H9 (cell line): ENCODE measurements at regions not wholly inside any gene's neighbourhood (a gene's known extent, or its start where the extent isn't known, plus 50 kb on each side); places are given as distances from the start of the nearest gene placed in this dataset.

Experiments used
- DNase-seq: peaks from one replicate; pipeline ENCODE4 v3.0.0-alpha.2; 2017
- H2AFZ ChIP-seq: one replicate; pipeline ENCODE4 v1.6.1; 2013; ENCODE audit warnings: mild to moderate bottlenecking, low read length, control low read depth, moderate library complexity
- H2AK5ac ChIP-seq: 2 replicates; pipeline ENCODE4 v1.6.1; 2013; ENCODE audit warnings: low read length, control low read depth, mixed read lengths; ENCODE audit not compliant: insufficient read length
- H2BK120ac ChIP-seq: one replicate; pipeline ENCODE4 v1.6.1; 2013; ENCODE audit warnings: low read depth, mild to moderate bottlenecking, low read length, control low read depth, inconsistent platforms; ENCODE audit not compliant: poor library complexity, severe bottlenecking
- H2BK12ac ChIP-seq: 2 replicates; pipeline ENCODE4 v1.6.1; 2013; ENCODE audit warnings: low read length, control low read depth, mixed read lengths, low read depth; ENCODE audit not compliant: insufficient read length
- H2BK15ac ChIP-seq: 2 replicates; pipeline ENCODE4 v1.6.1; 2013; ENCODE audit warnings: low read depth, low read length, control low read depth
- H2BK20ac ChIP-seq: one replicate; pipeline ENCODE4 v1.6.1; 2013; ENCODE audit warnings: low read depth, mild to moderate bottlenecking, low read length, control low read depth, inconsistent platforms; ENCODE audit not compliant: poor library complexity, severe bottlenecking
- H2BK5ac ChIP-seq: 2 replicates; pipeline ENCODE4 v1.6.1; 2013; ENCODE audit warnings: low read length, control low read depth, mixed read lengths; ENCODE audit not compliant: insufficient read length
- H3K14ac ChIP-seq: 2 replicates; pipeline ENCODE4 v1.6.1; 2013; ENCODE audit warnings: low read length, control low read depth; ENCODE audit not compliant: insufficient read depth
- H3K18ac ChIP-seq: 2 replicates; pipeline ENCODE4 v1.6.1; 2013; ENCODE audit warnings: low read depth, mild to moderate bottlenecking, mixed read lengths, low read length, control low read depth; ENCODE audit not compliant: insufficient read length
- H3K23ac ChIP-seq: 2 replicates; pipeline ENCODE4 v1.6.1; 2013; ENCODE audit warnings: low read length, control low read depth, mixed read lengths, low read depth; ENCODE audit not compliant: insufficient read length
- H3K23me2 ChIP-seq: 2 replicates; pipeline ENCODE4 v1.6.1; 2013; ENCODE audit warnings: low read depth, mild to moderate bottlenecking, mixed read lengths, low read length, control low read depth; ENCODE audit not compliant: insufficient read length, poor library complexity, severe bottlenecking
- H3K27ac ChIP-seq: 2 replicates; pipeline ENCODE4 v1.5.1; 2013; ENCODE audit warnings: low read length, control low read depth, mixed read lengths, low read depth; ENCODE audit not compliant: insufficient read length
- H3K27me3 ChIP-seq: 2 replicates; pipeline ENCODE4 v1.6.1; 2013; ENCODE audit warnings: low read length, control low read depth, inconsistent platforms; ENCODE audit not compliant: insufficient read depth
- H3K4ac ChIP-seq: 2 replicates; pipeline ENCODE4 v1.6.1; 2013; ENCODE audit warnings: low read depth, mild to moderate bottlenecking, control low read depth, inconsistent platforms, low read length, moderate library complexity
- H3K4me1 ChIP-seq: 2 replicates; pipeline ENCODE4 v1.6.1; 2013; ENCODE audit warnings: low read length, control low read depth, inconsistent platforms; ENCODE audit not compliant: insufficient read depth
- H3K4me2 ChIP-seq: 2 replicates; pipeline ENCODE4 v1.6.1; 2013; ENCODE audit warnings: low read length, control low read depth, mixed read lengths; ENCODE audit not compliant: insufficient read length, insufficient read depth
- H3K56ac ChIP-seq: 2 replicates; pipeline ENCODE4 v1.6.1; 2013; ENCODE audit warnings: low read depth, mild to moderate bottlenecking, mixed read lengths, low read length, control low read depth; ENCODE audit not compliant: insufficient read length
- H3K79me1 ChIP-seq: 2 replicates; pipeline ENCODE4 v1.6.1; 2013; ENCODE audit warnings: low read depth, mild to moderate bottlenecking, moderate library complexity, low read length, control low read depth, inconsistent platforms; ENCODE audit not compliant: insufficient read depth, poor library complexity, severe bottlenecking
- H3K79me2 ChIP-seq: 2 replicates; pipeline ENCODE4 v1.6.1; 2013; ENCODE audit warnings: low read length, control low read depth, inconsistent platforms; ENCODE audit not compliant: insufficient read depth
- H3K9ac ChIP-seq: 2 replicates; pipeline ENCODE4 v1.6.1; 2013; ENCODE audit warnings: low read length, control low read depth, mixed read lengths; ENCODE audit not compliant: insufficient read length; ENCODE audit errors: extremely low read depth
- H3K9me3 ChIP-seq: one replicate; pipeline ENCODE4 v1.6.1; 2013; ENCODE audit warnings: low read depth, low read length, inconsistent platforms; ENCODE audit not compliant: control insufficient read depth
- H3T11ph ChIP-seq: one replicate; pipeline ENCODE4 v1.6.1; 2013; ENCODE audit warnings: mild to moderate bottlenecking, low read length, control low read depth, inconsistent platforms
- H4K20me1 ChIP-seq: one replicate; pipeline ENCODE4 v1.6.1; 2013; ENCODE audit not compliant: control insufficient read depth, insufficient read length, insufficient read depth
- H4K5ac ChIP-seq: 2 replicates; pipeline ENCODE4 v1.6.1; 2013; ENCODE audit warnings: low read depth, mild to moderate bottlenecking, mixed read lengths, low read length, control low read depth; ENCODE audit not compliant: insufficient read length
- H4K8ac ChIP-seq: replicated peaks from 2 replicates; pipeline ENCODE4 v1.6.1; 2013; ENCODE audit warnings: low read length, control low read depth, mixed read lengths, low read depth; ENCODE audit not compliant: insufficient read length
- H4K91ac ChIP-seq: 2 replicates; pipeline ENCODE4 v1.6.1; 2013; ENCODE audit warnings: low read depth, mild to moderate bottlenecking, moderate library complexity, mixed read lengths, low read length, control low read depth; ENCODE audit not compliant: insufficient read length
- H3K27ac Mint-ChIP-seq, 3 experiments: 2 replicates in 2 of 3; 3 replicates in 1 of 3; pipeline ENCODE4 v1.8.0; 2020 to 2021; ENCODE audit warnings: mixed read lengths in 3 of 3, mild to moderate bottlenecking in 1 of 3, moderate library complexity in 1 of 3
- H3K27me3 Mint-ChIP-seq: 2 replicates; pipeline ENCODE4 v1.8.0; 2021; ENCODE audit warnings: low read depth, mild to moderate bottlenecking, moderate library complexity, mixed read lengths
- H3K36me3 Mint-ChIP-seq, 3 experiments: 2 replicates in 2 of 3; 3 replicates in 1 of 3; pipeline ENCODE4 v1.8.0; 2020 to 2021; ENCODE audit warnings: low read depth in 3 of 3, mixed read lengths in 3 of 3; ENCODE audit not compliant: insufficient read depth in 1 of 3
- H3K4me1 Mint-ChIP-seq, 2 experiments: 2 replicates each; pipeline ENCODE4 v1.8.0; 2020; ENCODE audit warnings: mixed read lengths in 2 of 2
- H3K4me3 Mint-ChIP-seq, 2 experiments: 2 replicates in 1 of 2; 3 replicates in 1 of 2; pipeline ENCODE4 v1.8.0; 2020 to 2021; ENCODE audit warnings: mild to moderate bottlenecking in 2 of 2, mixed read lengths in 2 of 2, moderate library complexity in 1 of 2
- H3K9me3 Mint-ChIP-seq, 2 experiments: 2 replicates in 1 of 2; 3 replicates in 1 of 2; pipeline ENCODE4 v1.8.0; 2020; ENCODE audit warnings: mild to moderate bottlenecking in 2 of 2, mixed read lengths in 2 of 2, moderate library complexity in 1 of 2
- CTCF ChIP-seq: fragments of 200-600 bp; sonication (generic); conservative IDR thresholded peaks from 3 replicates; pipeline ENCODE4 v1.8.0; 2021; ENCODE audit warnings: antibody characterized with exemption, mild to moderate bottlenecking
- WGBS: extraction: QIAGEN DNeasy Blood & Tissue Kit; methylation state at CpG from one replicate; pipeline ENCODE4 v1.1.7; 2013; ENCODE audit warnings: missing lambda C conversion rate, low lambda C conversion rate, mixed read lengths; ENCODE audit not compliant: insufficient read length; ENCODE audit errors: extremely low coverage; 5-methylcytosine and 5-hydroxymethylcytosine counted together

- Histone ChIP-seq H2AFZ (no peak overlapping the region), H3K27me3 (no peaks in the 10 kb centered on the region), H3K79me2 (no peaks in the 10 kb centered on the region), H2AK5ac (no peak overlapping the region), H3K27ac (no peak overlapping the region), H3K9me3 (peaks cover 8% of the 10 kb centered on the region), H3K18ac (no peak overlapping the region), H3K14ac (no peak overlapping the region), H3T11ph (no peak overlapping the region), H2BK5ac (no peak overlapping the region), H2BK120ac (no peak overlapping the region), H3K4ac (no peak overlapping the region), H3K4me1 (no peaks in the 10 kb centered on the region; the same call in 1 of the 2 replicates), H3K4me2 (no peak overlapping the region), H3K9ac (no peak overlapping the region), H3K23ac (no peak overlapping the region), H4K91ac (no peak overlapping the region), H2BK20ac (no peak overlapping the region), H3K79me1 (no peaks in the 10 kb centered on the region), H3K56ac (no peak overlapping the region), H4K5ac (no peak overlapping the region), H4K8ac (no peak overlapping the region), H2BK15ac (no peak overlapping the region), H2BK12ac (no peak overlapping the region), H3K23me2 (no peaks in the 10 kb centered on the region), H4K20me1 (no peaks in the 10 kb centered on the region)
- Mint-ChIP-seq H3K36me3 (peaks cover 3 to 18% (median 10%) of the 10 kb centered on the region in 3 experiments), H3K27ac (no peak overlapping the region), H3K4me3 (no peak overlapping the region), H3K4me1 (peaks cover 15 to 20% of the 10 kb centered on the region in 2 experiments), H3K9me3 (peaks cover 12 to 28% of the 10 kb centered on the region in 2 experiments), H3K27me3 (no peaks in the 10 kb centered on the region)
- no CpG with 5 or more reads among the region's 3 CpGs for WGBS
- TF ChIP-seq CTCF = no peak
- no peak for DNase-seq
Measured at GRCh38 chr6:66103954-66104353, 396.9 kb upstream of the EYS start.
